ENCODE measurements at regions not wholly inside any gene's neighbourhood (a gene's known extent, or its start where the extent isn't known, plus 50 kb on each side); places are given as distances from the start of the nearest gene placed in this dataset.

- H2AFZ ChIP-seq (ENCODE audit: low read length), result no peak overlapping the region
- H3K27me3 ChIP-seq (ENCODE audit: insufficient read depth, low read length, poor library complexity, severe bottlenecking), result no peaks in the 10 kb centered on the region
- no peaks in the 10 kb centered on the region for H3K4me1 ChIP-seq (ENCODE audit: insufficient read depth, low read length, poor library complexity, severe bottlenecking)
- peak; percentile 51 for TF ChIP-seq CTCF (conservative IDR thresholded peaks at IDR 0.05; ENCODE audit: low read length)
- TF ChIP-seq EZH2phosphoT487 (IDR thresholded peaks at IDR 0.05; ENCODE audit: borderline replicate concordance), result no peak
- H3K36me3 ChIP-seq (ENCODE audit: insufficient read depth, low read length), result no peaks in the 10 kb centered on the region
- no peaks in the 10 kb centered on the region for H3K9me3 ChIP-seq (ENCODE audit: insufficient read depth, low read depth, low read length)
- no peaks in the 10 kb centered on the region for H3K79me2 ChIP-seq (ENCODE audit: insufficient read depth, low read length)
- H3F3A ChIP-seq (ENCODE audit: low read depth), result no peaks in the 10 kb centered on the region
- no peaks in the 10 kb centered on the region for H4K20me1 ChIP-seq (ENCODE audit: insufficient read depth, low read length, poor library complexity, severe bottlenecking)
- no peaks in the 10 kb centered on the region for H3K9me2 ChIP-seq (replicated peaks; ENCODE audit: low read depth, low read length)
- no peak overlapping the region for H3K4me3 ChIP-seq (ENCODE audit: low read length, poor library complexity, severe bottlenecking)
- no peak overlapping the region for H3K4me2 ChIP-seq (ENCODE audit: low read depth, low read length, poor library complexity, severe bottlenecking)
- H3K9ac ChIP-seq (ENCODE audit: low read depth, low read length, poor library complexity, severe bottlenecking), result no peak overlapping the region
Measured at GRCh38 chr3:153669527-153669926, 451.7 kb upstream of the ARHGEF26 start.

GRCh38 chr3:153670577-153670976 lies 450.6 kb upstream of the ARHGEF26 start:
- H3K4me2 ChIP-seq (ENCODE audit: low read depth, low read length, poor library complexity, severe bottlenecking), result no peak overlapping the region
- no peaks in the 10 kb centered on the region for H4K20me1 ChIP-seq (ENCODE audit: insufficient read depth, low read length, poor library complexity, severe bottlenecking)
- no peaks in the 10 kb centered on the region for H3K9me2 ChIP-seq (replicated peaks; ENCODE audit: low read depth, low read length)
- no peak overlapping the region for H3K4me3 ChIP-seq (ENCODE audit: low read length, poor library complexity, severe bottlenecking)
- TF ChIP-seq EZH2phosphoT487 (IDR thresholded peaks at IDR 0.05; ENCODE audit: borderline replicate concordance), result no peak
- no peak for TF ChIP-seq CTCF (conservative IDR thresholded peaks at IDR 0.05; ENCODE audit: low read length)
- no peaks in the 10 kb centered on the region for H3K36me3 ChIP-seq (ENCODE audit: insufficient read depth, low read length)
- H3K9me3 ChIP-seq (ENCODE audit: insufficient read depth, low read depth, low read length), result no peaks in the 10 kb centered on the region
- H3K79me2 ChIP-seq (ENCODE audit: insufficient read depth, low read length), result no peaks in the 10 kb centered on the region
- no peak overlapping the region for H3K9ac ChIP-seq (ENCODE audit: low read depth, low read length, poor library complexity, severe bottlenecking)
- no peak overlapping the region; the same call in 1 of the 2 replicates for H2AFZ ChIP-seq (ENCODE audit: low read length)
- no peaks in the 10 kb centered on the region for H3F3A ChIP-seq (ENCODE audit: low read depth)
- H3K4me1 ChIP-seq (ENCODE audit: insufficient read depth, low read length, poor library complexity, severe bottlenecking), result no peaks in the 10 kb centered on the region
- H3K27me3 ChIP-seq (ENCODE audit: insufficient read depth, low read length, poor library complexity, severe bottlenecking), result no peaks in the 10 kb centered on the region

GRCh38 chr3:153673853-153674252 lies 447.3 kb upstream of the ARHGEF26 start:
- no peaks in the 10 kb centered on the region for H4K20me1 ChIP-seq (ENCODE audit: insufficient read depth, low read length, poor library complexity, severe bottlenecking)
- no peak overlapping the region for H2AFZ ChIP-seq (ENCODE audit: low read length)
- no peak for TF ChIP-seq EZH2phosphoT487 (IDR thresholded peaks at IDR 0.05; ENCODE audit: borderline replicate concordance)
- TF ChIP-seq CTCF (conservative IDR thresholded peaks at IDR 0.05; ENCODE audit: low read length), result no peak
- no peak overlapping the region for H3K4me3 ChIP-seq (ENCODE audit: low read length, poor library complexity, severe bottlenecking)
- no peaks in the 10 kb centered on the region for H3K9me3 ChIP-seq (ENCODE audit: insufficient read depth, low read depth, low read length)
- H3K4me2 ChIP-seq (ENCODE audit: low read depth, low read length, poor library complexity, severe bottlenecking), result no peak overlapping the region
- no peaks in the 10 kb centered on the region for H3K27me3 ChIP-seq (ENCODE audit: insufficient read depth, low read length, poor library complexity, severe bottlenecking)
- no peak overlapping the region for H3K9ac ChIP-seq (ENCODE audit: low read depth, low read length, poor library complexity, severe bottlenecking)
- H3F3A ChIP-seq (ENCODE audit: low read depth), result no peaks in the 10 kb centered on the region
- H3K79me2 ChIP-seq (ENCODE audit: insufficient read depth, low read length), result no peaks in the 10 kb centered on the region
- no peaks in the 10 kb centered on the region for H3K9me2 ChIP-seq (replicated peaks; ENCODE audit: low read depth, low read length)
- no peaks in the 10 kb centered on the region for H3K4me1 ChIP-seq (ENCODE audit: insufficient read depth, low read length, poor library complexity, severe bottlenecking)
- H3K36me3 ChIP-seq (ENCODE audit: insufficient read depth, low read length), result no peaks in the 10 kb centered on the region
